Gastroesophageal sphincter (tissue), 3 donors: ENCODE measurements at regions not wholly inside any gene's neighbourhood (a gene's known extent, or its start where the extent isn't known, plus 50 kb on each side); places are given as distances from the start of the nearest gene placed in this dataset.

Experiments used
- CTCF ChIP-seq, 4 experiments: fragments of 200-600 bp in 2 of 4; fragments of 450-650 bp in 2 of 4; sonication (generic) in 1 of 4; IDR thresholded peaks; one replicate each; pipeline ENCODE4 v1.5.1; 2017 to 2019; ENCODE audit warnings: antibody characterized with exemption in 4 of 4, mild to moderate bottlenecking in 2 of 4, moderate library complexity in 2 of 4
- EP300 ChIP-seq: sonication (generic); formaldehyde crosslinking; IDR thresholded peaks from one replicate; pipeline ENCODE4 v1.6.1; 2017; ENCODE audit warnings: antibody characterized with exemption, mild to moderate bottlenecking
- POLR2A ChIP-seq, 2 donors: fragments of 450-650 bp; IDR thresholded peaks; one replicate each; pipeline ENCODE4 v1.6.1; 2017; ENCODE audit warnings: antibody characterized with exemption in 2 of 2, mild to moderate bottlenecking in 2 of 2, moderate library complexity in 1 of 2
- POLR2AphosphoS5 ChIP-seq: sonication (generic); formaldehyde crosslinking; IDR thresholded peaks from one replicate; pipeline ENCODE4 v1.6.1; 2017; ENCODE audit warnings: antibody characterized with exemption

GRCh38 chr2:193869564-193869963 is 1674.8 kb upstream of the TMEFF2 start:
- no peak for TF ChIP-seq POLR2AphosphoS5
- TF ChIP-seq CTCF (IDR thresholded peaks at IDR 0.05), result no peak
- no peak for TF ChIP-seq POLR2A (IDR thresholded peaks at IDR 0.05)
- TF ChIP-seq EP300, result no peak
